Neuronal stem cell (in vitro differentiated cells): ENCODE measurements at regions not wholly inside any gene's neighbourhood (a gene's known extent, or its start where the extent isn't known, plus 50 kb on each side); places are given as distances from the start of the nearest gene placed in this dataset.

ENCODE experiments used
- DNase-seq: peaks from one replicate; pipeline ENCODE4 v3.0.0-alpha.2; 2013; ENCODE audit warnings: low spot score
- H2AFZ ChIP-seq: one replicate; pipeline ENCODE4 v1.6.1; 2013; ENCODE audit warnings: mild to moderate bottlenecking, low read length, inconsistent platforms
- H2AK5ac ChIP-seq: 2 replicates; pipeline ENCODE4 v1.6.1; 2013; ENCODE audit warnings: low read depth, mild to moderate bottlenecking, inconsistent platforms, low read length, moderate library complexity, mixed read lengths
- H2BK120ac ChIP-seq: 2 replicates; pipeline ENCODE4 v1.6.1; 2013; ENCODE audit warnings: low read depth, mild to moderate bottlenecking, inconsistent platforms, low read length, moderate library complexity, mixed read lengths
- H2BK12ac ChIP-seq: one replicate; pipeline ENCODE4 v1.6.1; 2013; ENCODE audit warnings: low read length, inconsistent platforms
- H2BK15ac ChIP-seq: 2 replicates; pipeline ENCODE4 v1.6.1; 2013; ENCODE audit warnings: mild to moderate bottlenecking, low read length, inconsistent platforms, mixed read lengths
- H2BK5ac ChIP-seq: one replicate; pipeline ENCODE4 v1.6.1; 2013; ENCODE audit warnings: inconsistent platforms, mild to moderate bottlenecking, low read length, moderate library complexity
- H3K14ac ChIP-seq: one replicate; pipeline ENCODE4 v1.6.1; 2013; ENCODE audit warnings: low read length, inconsistent platforms
- H3K18ac ChIP-seq: 2 replicates; pipeline ENCODE4 v1.6.1; 2013; ENCODE audit warnings: low read length, inconsistent platforms
- H3K23ac ChIP-seq: 2 replicates; pipeline ENCODE4 v1.6.1; 2013; ENCODE audit warnings: low read depth, mild to moderate bottlenecking, mixed read lengths, low read length, inconsistent platforms; ENCODE audit not compliant: poor library complexity
- H3K27ac ChIP-seq: replicated peaks from 3 replicates; pipeline ENCODE4 v1.5.1; 2013; ENCODE audit warnings: low read length, inconsistent platforms
- H3K27me3 ChIP-seq, 3 experiments: 2 replicates each; pipeline ENCODE4 v1.6.1; 2013; ENCODE audit warnings: low read length in 3 of 3, mild to moderate bottlenecking in 2 of 3, inconsistent platforms in 1 of 3, low read depth in 1 of 3, mixed read lengths in 1 of 3, moderate library complexity in 1 of 3; ENCODE audit not compliant: control insufficient read depth in 3 of 3, insufficient read depth in 3 of 3
- H3K36me3 ChIP-seq, 2 donors: replicated peaks in 1 of 2; 2 replicates each; pipeline ENCODE4 v1.6.1; 2013; ENCODE audit warnings: low read length in 2 of 2; ENCODE audit not compliant: control insufficient read depth in 2 of 2, insufficient read depth in 2 of 2
- H3K4ac ChIP-seq: 2 replicates; pipeline ENCODE4 v1.6.1; 2013; ENCODE audit warnings: inconsistent platforms, mild to moderate bottlenecking, low read length, moderate library complexity
- H3K4me1 ChIP-seq, 2 donors: 1 replicate in 1 of 2; 2 replicates in 1 of 2; pipeline ENCODE4 v1.6.1; 2013; ENCODE audit warnings: low read length in 2 of 2, low read depth in 1 of 2; ENCODE audit not compliant: control insufficient read depth in 2 of 2, insufficient read depth in 1 of 2
- H3K4me2 ChIP-seq: one replicate; pipeline ENCODE4 v1.6.1; 2013; ENCODE audit warnings: mild to moderate bottlenecking, low read length, inconsistent platforms; ENCODE audit not compliant: insufficient read depth, poor library complexity, severe bottlenecking
- H3K4me3 ChIP-seq, 2 donors: 2 replicates each; pipeline ENCODE4 v1.5.1; 2013; ENCODE audit warnings: low read length in 2 of 2, mild to moderate bottlenecking in 2 of 2, inconsistent platforms in 1 of 2, moderate library complexity in 1 of 2
- H3K79me1 ChIP-seq: one replicate; pipeline ENCODE4 v1.6.1; 2013; ENCODE audit warnings: low read depth, mild to moderate bottlenecking, inconsistent platforms, low read length, moderate library complexity
- H3K9ac ChIP-seq: one replicate; pipeline ENCODE4 v1.6.1; 2013; ENCODE audit warnings: mild to moderate bottlenecking, low read depth, low read length, inconsistent platforms; ENCODE audit not compliant: poor library complexity
- H3K9me3 ChIP-seq, 2 donors: replicated peaks in 1 of 2; 2 replicates each; pipeline versions ENCODE3 to v1.6.1; 2013; ENCODE audit warnings: low read length in 2 of 2, mild to moderate bottlenecking in 2 of 2, inconsistent platforms in 1 of 2, low read depth in 1 of 2, mixed read lengths in 1 of 2, moderate library complexity in 1 of 2; ENCODE audit not compliant: control insufficient read depth in 2 of 2, insufficient read depth in 1 of 2
- H4K8ac ChIP-seq: one replicate; pipeline ENCODE4 v1.6.1; 2013; ENCODE audit warnings: low read depth, mild to moderate bottlenecking, inconsistent platforms, low read length, moderate library complexity
- H4K91ac ChIP-seq: one replicate; pipeline ENCODE4 v1.6.1; 2013; ENCODE audit warnings: low read length, low read depth, mild to moderate bottlenecking, inconsistent platforms; ENCODE audit not compliant: poor library complexity
- WGBS, 2 donors: extraction: QIAGEN DNeasy Blood & Tissue Kit; methylation state at CpG; one replicate each; pipeline ENCODE4 v1.1.7; 2013; ENCODE audit warnings: missing lambda C conversion rate in 2 of 2, mixed read lengths in 1 of 2; ENCODE audit not compliant: insufficient read length in 2 of 2, insufficient replicate concordance in 1 of 2; ENCODE audit errors: extremely low coverage in 2 of 2; 5-methylcytosine and 5-hydroxymethylcytosine counted together

- H3K9me3 ChIP-seq = peaks cover 0 to 8% of the 10 kb centered on the region in 2 donors
- H3K4me3 ChIP-seq = no peak overlapping the region
- no peaks in the 10 kb centered on the region for H3K79me1 ChIP-seq
- H3K27ac ChIP-seq = no peak overlapping the region
- no peak overlapping the region for H4K8ac ChIP-seq
- no peak overlapping the region for H4K91ac ChIP-seq
- no peak overlapping the region for H2BK12ac ChIP-seq
- no peak overlapping the region for H2AK5ac ChIP-seq
- H2BK120ac ChIP-seq = no peak overlapping the region
- no peak overlapping the region for H2BK15ac ChIP-seq
- no peak overlapping the region for H3K23ac ChIP-seq
- H3K4me2 ChIP-seq = no peak overlapping the region
- H3K9ac ChIP-seq = no peak overlapping the region
- DNase-seq = no peak
- no peaks in the 10 kb centered on the region for H3K4me1 ChIP-seq
- no peak overlapping the region for H2AFZ ChIP-seq
- no peak overlapping the region for H3K4ac ChIP-seq
- no peaks in the 10 kb centered on the region for H3K27me3 ChIP-seq
- no peak overlapping the region for H2BK5ac ChIP-seq
- no peak overlapping the region for H3K14ac ChIP-seq
- WGBS, 2 donors = no CpG with 5 or more reads among the region's 3 CpGs
- no peaks in the 10 kb centered on the region for H3K36me3 ChIP-seq
- no peak overlapping the region for H3K18ac ChIP-seq
Observed at GRCh38 chr4:155542415-155542814, 124.2 kb upstream of the GUCY1A1 start.

GRCh38 chr4:155541716-155542115 lies 124.9 kb upstream of the GUCY1A1 start:
- Histone ChIP-seq H3K23ac (no peak overlapping the region), H4K91ac (no peak overlapping the region), H3K36me3 (no peaks in the 10 kb centered on the region), H2BK120ac (no peak overlapping the region), H3K4me1 (no peaks in the 10 kb centered on the region), H2AFZ (no peak overlapping the region), H3K4me3 (no peak overlapping the region), H2BK5ac (no peak overlapping the region), H3K9me3 (peaks cover 0 to 8% of the 10 kb centered on the region in 2 donors), H2AK5ac (no peak overlapping the region), H3K18ac (no peak overlapping the region), H2BK15ac (no peak overlapping the region), H3K4me2 (no peak overlapping the region), H3K79me1 (no peaks in the 10 kb centered on the region), H3K9ac (no peak overlapping the region), H4K8ac (no peak overlapping the region), H3K14ac (no peak overlapping the region), H2BK12ac (no peak overlapping the region), H3K4ac (no peak overlapping the region), H3K27me3 (no peaks in the 10 kb centered on the region), H3K27ac (no peak overlapping the region)
- WGBS, 2 donors = no CpG with 5 or more reads among the region's 3 CpGs
- DNase-seq = no peak

- H3K14ac ChIP-seq = no peak overlapping the region
Observed at GRCh38 chr4:155540698-155541097, 126.0 kb upstream of the GUCY1A1 start.

GRCh38 chr4:155539746-155540145 lies 126.9 kb upstream of the GUCY1A1 start:
- no peaks in the 10 kb centered on the region for H3K36me3 ChIP-seq
- no peak overlapping the region for H4K91ac ChIP-seq
- no peak overlapping the region for H2BK120ac ChIP-seq
- no peak overlapping the region for H2AFZ ChIP-seq
- H3K9me3 ChIP-seq = peaks cover 0 to 2% of the 10 kb centered on the region in 2 donors
- H2AK5ac ChIP-seq = no peak overlapping the region
- H3K27me3 ChIP-seq = no peaks in the 10 kb centered on the region
- H2BK5ac ChIP-seq = no peak overlapping the region
- no peak overlapping the region for H3K27ac ChIP-seq
- H2BK12ac ChIP-seq = no peak overlapping the region
- H3K14ac ChIP-seq = no peak overlapping the region
- H2BK15ac ChIP-seq = no peak overlapping the region
- no peaks in the 10 kb centered on the region for H3K4me1 ChIP-seq
- H3K23ac ChIP-seq = no peak overlapping the region
- no CpG with 5 or more reads among the region's 3 CpGs for WGBS, 2 donors
- no peak overlapping the region for H3K18ac ChIP-seq
- H3K79me1 ChIP-seq = no peaks in the 10 kb centered on the region
- H3K9ac ChIP-seq = no peak overlapping the region
- no peak overlapping the region for H3K4me2 ChIP-seq
- DNase-seq = no peak
- no peak overlapping the region for H4K8ac ChIP-seq
- H3K4me3 ChIP-seq = no peak overlapping the region
- H3K4ac ChIP-seq = no peak overlapping the region

More at GRCh38 chr4:155540698-155541097, 126.0 kb upstream of the GUCY1A1 start:
- H3K4me2 ChIP-seq = no peak overlapping the region
- no peak overlapping the region for H2BK12ac ChIP-seq
- H3K9ac ChIP-seq = no peak overlapping the region
- H3K27me3 ChIP-seq = no peaks in the 10 kb centered on the region
- no peak overlapping the region for H2AK5ac ChIP-seq
- no peak overlapping the region for H2AFZ ChIP-seq
- H2BK120ac ChIP-seq = no peak overlapping the region
- no peak overlapping the region for H2BK15ac ChIP-seq
- H3K4me3 ChIP-seq = no peak overlapping the region
- H4K8ac ChIP-seq = no peak overlapping the region
- H3K9me3 ChIP-seq = peaks cover 0 to 7% of the 10 kb centered on the region in 2 donors
- no peak overlapping the region for H2BK5ac ChIP-seq
- H3K18ac ChIP-seq = no peak overlapping the region
- no peak overlapping the region for H4K91ac ChIP-seq
- no peak for DNase-seq
- no peak overlapping the region for H3K27ac ChIP-seq
- no peak overlapping the region for H3K4ac ChIP-seq
- no peaks in the 10 kb centered on the region for H3K4me1 ChIP-seq
- no peak overlapping the region for H3K23ac ChIP-seq
- no peaks in the 10 kb centered on the region for H3K79me1 ChIP-seq
- WGBS, 2 donors = no CpG with 5 or more reads among the region's 7 CpGs
- H3K36me3 ChIP-seq = no peaks in the 10 kb centered on the region
